ENCODE measurements at regions not wholly inside any gene's neighbourhood (a gene's known extent, or its start where the extent isn't known, plus 50 kb on each side); places are given as distances from the start of the nearest gene placed in this dataset.

DNA sequence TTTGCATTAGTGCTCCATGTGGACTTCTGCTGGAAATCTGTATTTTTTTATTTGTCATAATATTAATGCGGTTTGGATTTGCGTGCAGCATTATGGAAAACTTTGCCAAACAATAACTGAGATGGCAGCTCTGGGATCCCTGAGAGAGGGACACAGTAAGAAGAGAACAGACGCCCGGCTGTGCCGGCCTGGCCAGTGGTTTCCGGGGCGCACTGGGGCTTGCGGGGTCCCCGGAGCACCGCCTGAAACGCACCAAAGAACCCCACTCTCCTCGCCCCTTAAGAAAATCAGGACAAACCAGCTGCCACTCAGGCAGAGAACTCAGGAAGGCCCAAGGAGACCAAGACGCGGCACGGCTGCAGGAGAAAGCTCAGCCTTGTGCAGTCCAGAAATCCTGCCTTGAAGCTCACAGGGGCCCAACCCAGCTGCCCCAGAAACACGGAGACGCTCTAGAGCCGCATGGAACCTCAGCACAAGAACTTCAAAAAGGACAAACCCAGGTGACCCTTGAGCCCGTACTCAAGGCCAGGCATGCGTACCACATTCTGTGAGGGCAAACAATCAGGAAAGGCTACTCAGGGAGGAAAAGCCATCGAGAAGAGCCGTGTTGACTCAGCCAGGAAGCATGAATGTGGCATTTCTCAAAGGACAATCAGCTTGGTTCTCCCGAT is 226.5 kb upstream of the CDYL start:
- no peak for DNase-seq

DNA sequence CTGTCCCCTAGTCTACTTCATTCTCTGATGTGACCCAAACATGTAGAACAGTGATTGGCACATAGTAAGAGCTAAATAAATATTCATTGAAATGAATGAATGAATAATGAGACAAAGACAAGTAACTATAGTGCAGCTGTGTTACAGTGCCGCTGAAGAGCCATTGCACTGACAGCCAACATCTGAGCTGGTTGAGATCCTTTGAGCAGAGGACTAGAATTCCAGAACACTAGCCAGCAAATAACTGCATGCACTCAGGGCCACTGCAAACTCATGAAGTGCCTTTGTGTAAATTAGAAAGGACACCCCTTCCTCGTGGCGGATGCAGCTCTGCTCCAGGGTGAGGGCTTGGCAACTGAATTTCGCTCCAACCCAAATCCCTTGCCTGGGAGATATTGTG is 230.3 kb upstream of the CDYL start:
- no peak for DNase-seq

DNA sequence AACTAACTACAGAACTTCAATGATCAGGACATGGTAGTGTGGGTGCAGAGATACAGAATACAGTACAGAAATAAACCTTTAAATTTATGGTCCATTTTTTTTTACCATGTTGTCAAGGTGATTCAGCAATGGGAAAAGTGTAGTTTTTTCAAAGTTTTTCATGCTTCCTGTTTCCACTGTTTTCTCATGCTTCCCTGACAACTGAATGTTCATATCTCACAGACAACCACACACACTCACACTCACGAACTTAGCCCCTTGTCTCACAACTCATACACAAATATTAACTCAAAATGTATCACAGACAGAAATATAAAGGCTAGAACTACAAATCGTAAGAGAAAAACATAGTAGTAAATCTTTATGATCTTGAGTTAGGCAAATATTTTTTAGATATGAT is 232.6 kb upstream of the CDYL start:
- DNase-seq = no peak

DNA sequence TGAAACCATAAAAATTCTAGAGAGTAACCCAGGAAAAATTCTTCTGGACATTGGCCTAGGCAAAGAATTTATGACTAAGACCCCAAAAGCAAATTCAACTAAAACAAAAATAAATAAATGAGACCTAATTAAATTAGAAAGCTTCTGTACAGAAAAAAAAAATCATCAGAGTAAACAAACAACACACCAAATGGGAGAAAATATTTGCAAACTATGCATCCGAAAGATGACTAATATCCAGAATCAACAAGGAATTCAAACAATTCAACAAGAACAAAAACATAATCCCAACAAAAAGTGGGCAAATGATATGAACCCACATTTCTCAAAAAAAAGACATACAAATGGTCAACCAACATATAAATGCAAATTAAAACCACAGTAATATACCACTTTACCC is 242.6 kb upstream of the CDYL start:
- DNase-seq = no peak

DNA sequence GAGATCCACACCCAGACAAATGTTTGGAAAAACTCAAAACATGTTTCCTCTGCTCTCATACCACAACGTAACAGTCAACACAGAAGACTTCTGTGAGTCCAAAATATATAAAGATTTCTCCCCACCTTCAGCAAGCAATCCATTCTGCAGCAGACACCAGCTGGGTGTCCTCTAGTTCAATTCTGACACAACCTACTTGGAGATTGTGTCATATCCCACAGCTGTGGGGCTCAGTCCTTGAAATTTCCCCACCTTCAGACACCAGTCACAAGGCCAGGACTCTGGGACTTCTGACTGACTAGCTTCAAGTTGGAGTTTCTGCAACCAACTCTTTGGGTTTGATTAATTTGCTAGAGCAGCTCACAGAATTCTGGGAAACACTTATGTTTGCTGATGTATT is 244.8 kb upstream of the CDYL start:
- DNase-seq = no peak

DNA sequence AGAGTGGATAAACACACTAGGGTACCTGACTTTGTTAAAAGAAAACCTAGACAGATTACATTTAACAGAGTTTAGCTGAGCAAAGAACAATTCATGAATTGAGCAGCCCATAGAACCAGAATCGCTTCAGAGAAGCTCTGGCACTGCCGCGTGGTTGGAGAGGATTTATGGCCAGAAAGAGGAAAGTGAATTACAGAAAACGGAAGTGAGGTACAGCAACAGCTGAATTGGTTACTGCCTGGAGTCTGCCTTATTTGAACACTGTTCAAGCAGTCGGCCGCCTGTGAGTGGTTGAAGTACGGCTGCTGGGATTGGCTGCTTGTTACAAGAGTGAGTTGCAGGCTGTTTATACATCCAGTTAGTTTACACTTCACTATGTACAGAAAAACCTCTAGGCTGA is 253.8 kb upstream of the CDYL start:
- no peak for DNase-seq

DNA sequence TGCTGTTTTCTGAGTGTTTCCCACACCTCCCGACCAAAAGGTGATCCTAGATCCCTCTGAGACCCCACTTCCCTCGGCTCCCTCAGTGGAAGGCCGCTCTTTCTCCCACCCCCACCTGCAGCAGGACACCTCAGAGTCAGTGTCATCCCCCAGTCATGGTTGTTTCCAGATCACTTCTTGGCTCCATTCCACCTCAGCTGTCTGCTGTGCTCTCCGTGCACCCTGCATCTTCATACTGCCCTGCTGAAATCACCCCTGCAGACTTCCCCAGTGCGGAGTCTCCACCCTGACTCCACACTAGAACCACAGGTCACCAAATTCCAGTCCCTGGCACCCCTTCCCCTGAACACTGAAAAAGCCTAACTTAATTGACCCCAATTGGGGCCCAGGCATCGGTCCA is 255.1 kb upstream of the CDYL start:
- no peak for DNase-seq

DNA sequence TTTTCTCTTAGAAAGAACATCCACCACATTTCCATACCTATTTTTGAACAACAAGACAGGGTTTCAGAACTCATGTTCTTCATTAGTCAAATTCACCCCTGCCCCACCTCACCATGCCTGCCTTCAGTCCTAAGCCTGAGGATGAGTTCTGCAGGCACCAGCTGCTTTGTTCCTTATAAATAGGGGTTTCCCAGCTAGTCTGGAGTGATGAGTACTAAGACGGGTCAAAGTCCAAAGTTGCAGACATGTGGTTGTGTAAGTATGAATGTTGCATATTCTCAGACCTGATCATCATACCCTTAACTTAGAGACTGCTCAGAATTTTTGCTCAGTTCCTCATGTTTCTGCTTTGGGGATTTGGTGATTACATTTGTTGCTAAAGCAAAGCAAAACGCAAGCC is 257.7 kb upstream of the CDYL start:
- DNase-seq = no peak

DNA sequence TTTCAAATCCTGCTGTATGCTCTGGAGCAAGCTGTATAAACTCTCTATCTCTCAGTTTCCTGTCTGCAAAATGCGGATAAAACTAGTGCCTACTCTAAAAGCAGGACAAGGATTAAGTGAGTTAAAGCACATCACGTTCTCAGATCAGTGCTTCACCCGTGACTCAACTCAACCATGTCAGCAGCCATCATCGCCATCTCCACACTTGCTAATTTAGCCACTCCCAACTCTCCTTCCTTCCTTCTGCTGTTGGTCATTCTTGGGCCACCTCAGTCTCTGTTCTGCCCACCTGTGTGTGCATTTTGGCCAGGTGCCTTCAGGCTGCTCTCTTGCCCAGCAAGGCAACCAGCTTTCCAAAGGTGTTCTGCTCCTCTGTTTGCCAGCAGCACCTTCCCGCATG is 260.0 kb upstream of the CDYL start:
- DNase-seq = no peak

DNA sequence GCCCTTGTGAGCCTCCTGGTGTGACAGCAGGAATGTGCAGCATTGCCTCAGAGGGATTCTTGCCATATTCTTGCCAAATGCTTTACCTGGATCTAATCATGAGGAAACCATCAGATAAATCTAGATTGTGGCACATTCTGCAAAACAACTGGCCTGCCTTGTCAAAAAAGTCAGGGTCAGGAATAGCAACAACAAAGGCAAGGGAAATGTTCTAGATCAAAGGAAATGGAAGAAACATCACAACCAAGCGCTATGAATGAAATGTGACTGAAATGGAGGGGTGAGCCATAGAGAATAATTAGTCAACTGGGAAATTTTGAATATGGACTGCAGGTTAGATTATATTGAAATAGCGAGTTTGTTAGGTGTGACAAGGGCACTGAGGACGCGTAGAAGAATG is 262.6 kb upstream of the CDYL start:
- no peak for DNase-seq

DNA sequence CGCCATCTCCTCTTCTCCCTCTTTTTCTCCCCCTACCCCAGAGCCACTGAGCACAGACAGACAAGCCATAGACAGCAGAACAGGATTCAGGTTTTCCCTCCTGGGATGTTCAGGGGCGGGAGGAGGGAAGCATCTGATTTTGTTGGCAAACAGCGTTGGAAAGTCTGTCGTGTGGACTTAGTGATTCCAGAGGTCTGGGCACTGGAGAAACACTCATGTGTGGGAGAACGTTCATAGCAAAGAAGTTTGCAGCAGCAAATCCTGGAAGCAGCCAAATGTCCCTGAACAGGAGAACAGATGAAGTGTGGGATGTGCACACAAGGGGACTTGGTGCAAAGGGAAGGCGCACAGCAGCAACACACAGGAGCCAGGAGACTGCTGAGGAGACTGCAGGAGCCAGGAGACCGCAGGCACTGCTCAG is 264.1 kb upstream of the CDYL start:
- DNase-seq = no peak

DNA sequence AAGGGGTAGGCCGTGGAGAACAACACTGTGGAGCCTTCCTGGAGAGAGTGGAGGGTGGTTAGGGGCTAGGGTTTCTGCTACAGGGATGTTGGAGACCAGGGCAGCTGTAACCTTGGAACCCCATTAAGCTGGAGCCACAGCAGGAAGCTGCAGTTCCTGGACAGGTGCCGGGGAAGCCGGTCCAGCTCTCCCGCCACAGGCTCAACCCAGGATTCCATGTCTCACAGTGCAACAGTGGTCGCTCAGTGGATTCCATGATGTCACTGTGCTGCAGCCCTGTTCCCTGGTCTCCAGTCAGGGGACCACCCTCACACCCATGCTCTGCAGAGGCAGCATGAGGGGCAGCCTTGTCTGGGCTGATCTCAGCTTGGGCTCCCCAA is 264.6 kb upstream of the CDYL start:
- no peak for DNase-seq

DNA sequence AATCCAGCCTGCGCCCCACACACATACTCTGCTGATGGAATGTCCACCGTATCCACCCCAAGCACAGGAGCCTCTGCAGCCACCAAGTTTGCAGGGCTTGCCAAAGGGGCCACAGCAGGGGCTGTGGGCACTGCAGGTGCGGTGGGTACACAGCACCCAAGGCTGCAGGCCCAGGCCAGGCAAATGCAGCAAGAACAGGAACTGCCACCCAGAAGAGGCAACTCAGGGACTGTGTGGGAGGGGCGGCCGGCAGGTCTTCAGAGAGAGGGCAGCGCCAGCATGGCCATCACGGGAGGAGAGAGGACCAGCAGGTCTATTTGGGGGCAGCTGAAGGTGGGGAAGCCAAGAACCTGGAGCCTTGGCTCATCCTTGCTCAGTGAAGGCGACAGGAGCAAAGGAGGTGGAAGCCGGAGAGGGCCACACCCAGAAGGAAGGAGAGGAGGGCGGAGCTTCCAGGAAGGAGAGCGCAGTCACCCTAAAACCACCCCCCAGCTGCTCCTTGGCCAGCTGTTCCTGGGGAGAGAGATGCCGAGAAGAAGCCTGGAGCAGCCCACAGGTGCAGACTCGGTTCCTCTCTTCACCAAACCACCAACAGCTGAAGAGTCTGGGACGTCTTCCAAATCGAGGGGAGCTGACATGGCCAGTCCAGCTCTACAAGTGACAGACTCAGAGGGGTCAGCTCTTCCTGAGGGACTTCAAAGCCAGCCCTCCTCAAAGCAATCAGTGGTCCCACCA is 265.1 kb upstream of the CDYL start:
- DNase-seq = no peak

DNA sequence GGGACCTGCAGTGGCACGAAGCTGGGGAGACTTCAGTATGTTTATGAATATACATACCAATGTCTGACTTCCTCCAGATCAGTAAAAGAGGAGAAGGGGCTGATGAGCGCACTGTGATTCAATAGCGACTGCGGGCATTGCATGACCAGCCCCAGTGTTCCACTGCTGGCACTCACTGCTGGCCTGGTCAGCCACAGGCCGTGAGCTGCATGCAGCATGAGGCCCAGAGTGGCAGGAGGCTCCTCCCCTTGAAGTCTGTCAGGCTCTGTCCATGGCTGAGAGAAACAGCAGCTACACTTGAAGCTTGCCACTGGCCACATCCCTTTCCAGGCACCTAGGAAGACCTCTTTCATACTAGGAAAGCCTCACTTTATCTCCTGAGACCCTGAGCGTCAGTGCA is 265.9 kb upstream of the CDYL start:
- no peak for DNase-seq

DNA sequence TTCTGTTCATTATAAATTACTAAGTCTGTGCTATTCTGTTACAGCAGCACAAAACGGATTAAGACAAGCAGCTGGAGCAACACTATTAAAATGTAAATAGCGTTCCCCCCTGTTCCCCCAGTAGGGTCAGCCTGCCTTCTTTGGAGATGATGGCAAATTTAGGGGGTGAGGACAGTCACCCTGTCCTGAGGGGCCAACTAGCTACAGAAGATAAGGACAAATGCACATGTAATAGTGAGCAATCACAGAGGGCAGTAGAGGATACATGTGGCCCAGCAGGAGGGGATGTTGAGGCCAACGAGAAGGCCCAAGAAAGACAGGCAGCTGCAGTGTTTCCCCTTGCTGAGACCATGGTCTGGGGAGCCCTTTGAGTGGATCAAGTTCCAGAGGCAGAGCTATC is 266.7 kb upstream of the CDYL start:
- DNase-seq = no peak

DNA sequence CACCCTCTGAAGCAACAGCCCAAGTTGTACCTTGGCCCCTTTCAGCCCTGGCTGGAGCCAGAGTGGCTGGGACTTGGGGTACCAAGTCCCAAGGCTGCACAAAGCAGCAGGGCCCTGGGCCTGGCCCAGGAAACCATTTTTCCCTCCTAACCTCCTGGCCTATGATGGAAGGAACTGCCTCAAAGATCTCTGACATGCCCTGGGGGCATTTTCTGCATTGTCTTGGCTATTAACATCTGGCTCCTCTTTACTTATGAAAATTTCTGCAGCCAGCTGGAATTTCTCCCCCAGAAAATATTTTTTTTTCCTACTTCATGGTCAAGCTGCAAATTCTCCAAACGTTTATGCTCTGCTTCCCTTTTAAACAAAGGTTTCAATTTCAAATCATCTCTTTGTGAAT is 269.4 kb upstream of the CDYL start:
- no peak for DNase-seq

DNA sequence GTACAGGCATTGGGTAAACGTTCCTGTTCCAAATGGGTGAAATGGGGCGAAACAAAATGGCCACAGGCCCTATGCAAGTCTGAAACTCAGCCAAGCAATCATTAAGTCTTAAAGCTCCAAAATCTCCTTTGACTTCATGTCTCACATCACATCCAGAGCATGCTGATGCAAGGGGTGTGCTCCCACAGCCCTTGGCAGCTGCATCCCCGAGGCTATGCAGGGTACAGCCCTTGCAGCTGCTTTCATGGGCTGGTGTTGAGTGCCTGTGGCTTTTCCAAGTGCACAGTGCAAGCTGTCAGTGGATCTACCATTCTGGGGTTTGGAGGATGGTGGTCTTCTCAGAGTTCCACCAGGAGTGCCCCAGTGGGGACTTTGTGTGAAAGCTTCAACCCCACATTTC is 270.0 kb upstream of the CDYL start:
- no peak for DNase-seq

DNA sequence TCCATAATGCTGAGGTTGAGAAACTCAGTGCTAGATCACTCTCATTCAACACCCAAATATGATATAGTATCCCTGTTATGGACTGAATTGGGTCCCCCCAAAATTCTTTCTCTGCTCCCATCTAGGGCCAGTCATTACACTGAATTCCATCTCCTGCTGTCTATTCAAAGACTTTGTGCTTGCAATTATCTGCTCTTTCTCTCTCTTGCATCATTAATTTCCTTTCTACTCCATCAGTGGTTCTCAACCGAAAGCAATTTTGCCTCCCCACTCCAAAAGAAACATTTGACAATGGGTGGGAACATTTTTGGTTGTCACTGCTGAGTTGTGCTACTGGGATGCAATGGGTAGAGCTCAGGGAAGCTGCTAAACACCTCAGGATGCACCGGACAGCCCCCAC is 271.5 kb upstream of the CDYL start:
- DNase-seq = no peak

DNA sequence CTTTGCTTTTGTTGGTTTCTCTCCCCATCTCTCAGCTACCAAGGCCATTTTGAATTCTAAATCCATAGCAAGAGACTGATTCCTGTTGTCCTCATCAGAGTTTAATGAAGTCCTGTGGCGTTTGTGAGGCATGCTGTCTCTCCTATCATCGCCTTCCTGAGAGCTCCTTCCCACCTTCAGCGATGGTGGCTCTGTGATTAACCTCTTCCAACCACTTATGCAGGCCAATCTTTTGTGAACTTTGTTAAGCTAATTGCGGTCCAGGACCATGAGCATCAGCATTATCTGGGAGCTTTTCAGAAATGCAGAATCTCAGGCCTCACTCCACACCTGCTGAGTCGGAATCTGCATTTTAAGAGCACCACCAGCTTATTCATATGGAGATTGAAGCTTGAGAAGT is 272.5 kb upstream of the CDYL start:
- DNase-seq = no peak

DNA sequence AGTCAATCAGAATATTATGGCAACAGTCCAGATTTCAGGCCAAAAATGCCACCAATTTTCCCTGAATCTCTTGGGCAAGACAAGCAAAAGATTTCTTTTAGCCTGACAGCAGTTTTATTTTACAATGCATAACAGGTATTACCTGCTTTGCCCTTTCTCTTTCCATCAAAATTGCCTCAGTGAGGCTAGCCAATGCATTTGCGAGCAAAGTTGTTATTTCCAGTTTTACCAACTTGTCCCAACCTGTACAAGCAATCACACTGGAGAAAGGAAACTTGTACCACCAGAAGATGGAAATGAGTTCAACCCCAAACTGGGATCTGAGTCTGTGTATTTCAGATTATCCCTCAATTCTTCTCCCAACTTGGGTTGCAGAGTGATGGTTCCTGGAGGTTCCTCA is 279.9 kb upstream of the CDYL start:
- no peak for DNase-seq

DNA sequence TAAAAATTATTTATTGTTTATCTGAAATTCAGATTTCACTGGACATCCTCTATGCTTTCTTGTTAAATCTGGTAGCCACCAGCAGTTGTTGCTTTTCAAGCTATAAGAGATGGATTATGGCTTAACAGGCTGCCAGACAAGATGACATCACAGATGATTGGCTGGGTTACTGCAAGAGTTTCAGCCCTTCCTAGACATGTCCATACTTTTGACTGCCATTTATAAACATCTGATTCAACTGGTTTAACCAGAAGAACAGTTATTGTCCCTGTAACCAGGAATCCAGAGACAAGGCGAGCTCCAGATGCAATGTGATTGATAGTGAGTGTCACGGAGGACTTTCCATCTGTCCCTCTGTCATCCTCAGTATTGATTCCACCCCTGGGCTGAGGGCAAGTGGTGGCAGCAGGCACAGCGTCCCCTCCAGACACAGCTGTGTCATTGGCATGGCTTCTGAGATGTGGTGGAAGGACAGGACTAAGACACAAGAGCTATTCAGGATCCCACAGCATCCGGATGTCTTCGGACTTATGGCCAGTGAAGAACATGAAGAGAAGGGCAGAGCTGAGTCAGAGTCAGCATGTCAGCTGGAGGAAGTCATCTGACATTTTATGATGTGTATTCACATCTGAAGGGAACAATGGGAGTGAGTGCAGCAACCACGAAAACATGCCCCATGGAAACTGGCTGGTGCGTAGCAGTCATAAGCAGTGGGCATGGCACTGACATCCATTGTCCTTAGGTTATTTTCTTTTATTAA is 284.5 kb upstream of the CDYL start:
- DNase-seq = no peak

DNA sequence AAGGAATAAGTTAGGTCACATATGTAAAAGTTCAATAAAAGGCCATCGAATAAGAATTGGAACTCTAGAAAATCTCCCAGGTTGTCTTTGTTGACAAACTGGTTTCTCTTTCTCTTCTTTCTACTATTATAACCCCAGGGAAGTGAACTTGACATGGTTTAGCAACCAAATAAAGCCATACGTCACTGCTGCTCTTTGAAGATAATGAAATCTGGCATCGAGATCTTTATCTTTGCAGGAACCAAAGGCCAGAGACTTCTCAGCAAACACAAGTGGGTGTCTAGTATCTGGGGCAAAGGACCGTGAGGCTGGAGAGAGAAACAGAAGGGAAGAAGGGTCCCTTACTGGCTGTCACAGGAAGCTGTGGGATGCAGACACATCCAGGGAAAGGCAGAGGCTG is 286.7 kb upstream of the CDYL start:
- no peak for DNase-seq

DNA sequence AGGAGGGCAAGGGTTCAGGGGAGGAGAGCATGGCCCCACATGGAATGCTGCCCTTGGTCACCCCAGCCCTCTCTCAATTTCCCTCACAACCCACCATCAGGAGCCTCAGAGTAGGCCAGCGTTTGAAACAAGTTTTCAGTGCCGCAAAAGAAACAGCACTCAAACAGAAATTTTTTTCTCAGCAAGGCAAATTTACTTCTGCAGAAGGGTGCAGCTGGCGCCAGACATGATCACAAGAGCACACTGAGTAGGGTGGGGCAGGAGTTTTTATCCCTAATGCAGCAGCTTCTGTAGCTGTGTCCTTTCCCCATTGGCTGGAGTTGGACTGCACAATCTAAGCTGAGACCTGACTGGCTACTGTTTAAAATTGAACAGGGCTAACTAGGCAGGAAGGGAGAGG is 287.8 kb upstream of the CDYL start:
- DNase-seq = no peak

DNA sequence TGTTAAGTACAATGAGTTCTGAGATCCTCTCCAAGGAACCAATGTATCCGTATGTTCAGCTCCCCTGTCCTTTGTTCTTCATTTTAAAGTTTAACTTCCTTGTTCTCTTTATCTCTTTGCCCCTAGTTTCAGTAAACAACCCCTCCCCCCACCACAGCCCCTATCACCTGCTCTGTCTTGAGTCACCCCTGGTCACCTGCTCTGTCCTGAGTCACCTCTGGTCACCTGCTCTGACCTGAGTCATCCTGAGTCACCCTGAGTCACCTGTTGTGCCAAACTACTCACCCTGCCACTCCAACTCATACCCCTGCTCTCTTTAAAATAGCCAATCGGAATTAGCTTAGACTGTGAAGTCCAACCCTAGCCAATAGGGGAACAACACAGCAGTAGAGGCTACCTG is 288.7 kb upstream of the CDYL start:
- no peak for DNase-seq
